ENCODE measurements at regions not wholly inside any gene's neighbourhood (a gene's known extent, or its start where the extent isn't known, plus 50 kb on each side); places are given as distances from the start of the nearest gene placed in this dataset.

DNA sequence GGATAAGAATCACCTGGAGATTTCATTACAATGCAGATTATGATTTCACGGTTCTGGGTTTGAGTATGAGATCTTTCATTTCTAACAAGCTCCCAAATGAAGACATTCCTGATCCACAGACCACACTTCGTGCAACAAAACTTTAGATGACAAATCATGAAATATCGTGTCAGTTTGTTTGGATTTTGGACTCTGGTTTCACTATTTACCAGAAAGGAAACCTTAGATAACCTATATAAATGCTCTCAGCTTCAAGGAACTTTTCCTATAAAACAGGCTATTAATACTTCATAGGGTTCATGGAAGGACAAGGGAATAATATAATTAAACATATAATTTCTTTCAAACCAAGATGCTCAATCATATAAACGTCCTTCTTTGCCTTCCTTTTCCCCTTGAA, 930.5 kb upstream of the SLC10A2 start:
- TF ChIP-seq CTCF (IDR thresholded peaks at IDR 0.05) (no peak), POLR2A (IDR thresholded peaks at IDR 0.05) (no peak)
